SK-N-MC (cell line): ENCODE measurements at regions not wholly inside any gene's neighbourhood (a gene's known extent, or its start where the extent isn't known, plus 50 kb on each side); places are given as distances from the start of the nearest gene placed in this dataset.

Experiments
- EZH2 ChIP-seq: fragments of 200-600 bp; sonication (generic); IDR thresholded peaks from one replicate; pipeline ENCODE4 v1.6.1; 2017; ENCODE audit warnings: antibody characterized with exemption
- FOXP2 ChIP-seq: optimal IDR thresholded peaks from 2 replicates; pipeline ENCODE3; 2011; ENCODE audit warnings: mild to moderate bottlenecking, moderate library complexity; ENCODE audit not compliant: insufficient read depth; ENCODE audit errors: extremely low read length, control extremely low read depth

DNA sequence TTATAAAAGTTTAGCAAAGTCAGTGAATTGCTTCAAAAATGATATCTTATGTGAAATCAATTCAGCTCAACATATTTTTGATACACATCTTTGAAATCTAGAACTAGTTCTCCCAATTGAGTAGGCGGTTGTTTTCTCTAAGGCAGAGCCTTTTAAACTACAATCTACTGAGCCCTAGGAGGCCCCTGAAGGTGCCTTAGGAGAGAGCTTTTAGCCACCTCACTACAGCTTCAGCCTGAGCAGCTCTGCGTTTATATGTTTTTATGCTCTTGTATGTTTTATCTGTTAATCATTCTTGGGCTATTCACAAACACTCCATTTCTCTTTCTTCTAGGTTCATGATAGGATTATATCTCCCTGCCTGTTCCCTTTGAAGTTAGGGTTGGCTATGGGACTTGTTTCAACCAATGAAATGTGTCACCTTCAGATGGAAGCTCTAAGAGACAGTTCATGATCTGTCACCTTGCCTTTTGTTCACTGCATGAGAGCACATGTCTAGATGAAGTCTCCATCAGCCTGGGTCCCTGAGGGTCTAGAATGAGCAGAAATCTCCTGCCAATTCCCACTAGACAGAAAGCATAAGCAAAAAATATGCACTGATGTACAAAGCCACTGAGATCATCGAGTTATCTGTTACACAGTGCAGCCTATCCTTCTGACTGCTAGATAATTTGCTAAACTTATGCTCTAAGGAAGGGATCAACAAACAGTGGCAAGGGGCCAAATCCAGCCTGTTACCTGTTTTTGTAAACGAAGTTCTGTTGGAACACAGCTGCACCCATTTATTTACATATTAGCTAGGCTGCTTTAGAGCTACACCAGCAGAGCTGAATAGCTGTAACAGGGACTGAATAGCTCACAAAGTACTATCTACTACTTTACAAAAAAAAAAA lies 128.5 kb upstream of the CDK1 start:
- TF ChIP-seq EZH2 (no peak), FOXP2 (no peak)
